Right lung (tissue), 2 donors: ENCODE measurements at regions not wholly inside any gene's neighbourhood (a gene's known extent, or its start where the extent isn't known, plus 50 kb on each side); places are given as distances from the start of the nearest gene placed in this dataset.
"Not testable (repeated sequence)": the region's sequence is repeated elsewhere in the genome, so short reads cannot be mapped to it uniquely, and the experiment has no call there.

Experiments used
- DNase-seq, 2 donors: peaks; one replicate each; pipeline ENCODE4 v3.0.0-alpha.2; 2013

- peak in 1 of 2 donors; percentile 1 for DNase-seq
These were observed 370.8 kb downstream of the RWDD3 start for GRCh38 chr1:95604771-95605170.

DNA sequence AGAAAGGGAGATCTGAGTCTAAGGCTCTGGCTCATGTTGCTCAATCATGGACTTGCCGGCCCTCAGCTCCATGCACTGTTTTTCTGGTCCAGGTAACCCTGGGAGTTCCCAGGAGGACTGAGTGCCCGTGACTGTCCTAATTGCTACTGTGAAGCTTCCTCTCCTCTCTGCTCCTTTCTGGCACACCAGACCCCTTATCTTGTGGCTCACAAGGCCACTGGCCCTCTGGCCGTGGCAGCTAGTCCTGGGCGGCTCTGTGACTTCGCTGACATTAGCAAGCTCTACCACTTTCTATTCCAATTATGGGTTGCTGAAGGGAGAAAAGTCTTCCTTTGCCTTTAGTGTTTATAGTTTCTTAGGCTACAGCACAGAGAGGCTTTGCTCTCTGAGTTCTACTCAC is 380.2 kb downstream of the RWDD3 start:
- DNase-seq, result no peak

DNA sequence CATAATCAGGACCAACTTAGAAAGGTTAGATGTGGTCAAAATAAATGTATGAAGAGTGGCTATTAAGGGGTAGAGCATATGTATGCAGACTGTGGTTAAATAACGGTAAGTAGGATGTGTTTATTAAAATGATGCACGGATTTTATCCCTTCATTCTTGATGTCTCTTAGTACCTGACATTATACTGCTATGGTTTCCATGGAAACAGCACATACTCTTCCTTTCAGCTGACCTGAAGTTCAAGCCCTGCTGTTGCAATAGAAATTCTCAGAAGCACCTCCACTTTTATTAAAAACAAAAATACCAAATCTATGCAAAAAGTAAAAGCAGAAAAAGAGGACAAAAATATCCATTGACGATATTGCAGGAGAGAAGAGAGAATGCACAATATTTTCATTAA is 381.4 kb downstream of the RWDD3 start:
- DNase-seq, result no peak

DNA sequence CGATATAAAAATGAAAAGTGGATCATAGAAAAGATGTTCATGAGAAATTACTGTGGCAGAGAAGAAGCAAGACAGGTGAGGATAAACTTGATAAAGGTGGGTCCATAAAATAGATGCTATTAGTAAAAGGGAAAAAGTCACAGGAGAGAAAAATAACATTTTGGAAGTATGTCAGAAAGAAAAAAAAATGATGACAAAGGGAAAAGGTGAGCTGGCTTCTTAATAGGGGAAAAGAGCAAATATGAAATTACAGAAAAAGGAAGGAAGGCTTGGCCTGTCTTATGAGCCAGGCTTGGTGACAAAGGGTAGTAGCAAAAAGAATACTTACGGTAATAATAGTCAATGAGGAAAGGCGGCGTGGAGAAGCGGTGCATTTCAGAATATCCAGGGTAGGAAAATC is 386.1 kb downstream of the RWDD3 start:
- no peak for DNase-seq

DNA sequence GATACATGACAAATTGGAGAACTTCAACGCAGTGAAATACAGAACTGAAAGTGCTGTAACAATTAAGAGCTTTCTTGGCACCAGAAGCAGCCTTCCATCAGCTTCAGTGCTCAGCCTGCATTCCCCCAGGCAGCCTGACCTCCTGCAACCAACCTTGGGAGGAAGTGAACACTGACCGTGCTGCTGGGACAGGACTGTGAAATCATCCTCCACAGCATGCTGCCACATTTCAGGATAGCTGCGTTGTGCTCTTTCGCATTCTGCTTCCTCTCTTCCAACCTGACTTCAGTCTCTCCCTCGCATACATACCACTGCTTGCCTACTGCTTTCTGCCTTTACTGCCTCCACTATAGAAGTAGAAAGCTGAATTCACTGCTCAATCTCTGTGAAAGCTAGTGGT is 388.6 kb downstream of the RWDD3 start:
- no peak for DNase-seq

DNA sequence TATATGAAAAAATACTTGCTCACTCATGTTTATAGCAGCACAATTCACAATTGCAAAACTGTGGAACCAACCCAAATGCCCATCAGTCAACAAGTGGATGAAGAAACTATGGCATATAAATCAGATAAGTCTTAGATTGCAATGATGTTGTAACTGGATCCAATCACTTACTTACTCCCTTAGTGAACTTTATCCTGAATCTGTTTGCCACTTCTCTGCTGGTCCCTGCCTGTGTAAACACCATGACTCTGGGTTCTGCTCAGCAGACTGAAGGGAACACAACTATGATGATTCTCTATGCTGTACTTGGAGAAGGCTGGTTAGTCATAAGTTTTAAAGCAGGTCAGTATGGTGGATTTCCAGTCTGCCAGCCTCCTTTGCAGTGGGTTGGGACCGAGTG is 391.2 kb downstream of the RWDD3 start:
- DNase-seq, result no peak

DNA sequence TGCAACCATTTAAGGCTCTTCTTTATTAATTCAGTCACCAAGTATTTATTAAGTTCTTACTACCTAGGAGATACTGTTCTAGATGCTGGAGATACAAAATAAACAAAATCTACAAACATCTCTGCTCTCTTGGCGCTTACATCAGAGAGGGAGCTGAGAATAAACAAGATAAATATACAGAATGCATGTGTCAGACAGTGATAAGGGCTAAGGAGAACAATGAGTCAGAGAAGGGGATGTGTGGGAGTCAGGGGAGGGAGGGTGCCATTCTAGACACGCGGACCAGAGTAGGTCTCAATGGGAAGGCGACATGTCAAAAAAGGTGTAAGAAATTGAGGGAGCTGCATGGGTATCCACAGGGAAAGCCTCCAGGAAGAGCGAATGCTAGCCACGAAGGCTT is 393.2 kb downstream of the RWDD3 start:
- DNase-seq, result no peak

GRCh38 chr1:95631695-95632094 is 397.7 kb downstream of the RWDD3 start:
- DNase-seq, result no peak

- DNase-seq, result no peak
These were observed 401.8 kb downstream of the RWDD3 start for GRCh38 chr1:95635811-95636210.

DNA sequence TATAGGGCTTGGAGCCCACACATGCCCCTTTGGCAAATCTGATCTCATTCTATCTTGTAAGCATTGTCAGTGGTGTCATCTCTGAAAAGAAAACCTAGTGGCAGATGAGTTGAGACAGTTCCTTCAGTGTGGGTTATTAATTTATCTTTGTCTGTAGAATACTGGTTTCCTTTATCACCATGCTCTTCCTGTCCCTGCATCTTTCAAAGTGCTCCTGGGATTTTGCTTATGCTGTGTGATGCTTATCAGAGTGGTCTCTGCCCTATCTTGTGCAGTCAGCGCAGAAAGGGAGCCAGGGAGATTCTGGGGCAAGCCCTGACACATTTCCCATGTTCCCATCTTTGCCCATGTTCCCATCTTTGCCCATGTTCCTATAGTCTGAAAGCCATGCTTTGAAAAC is 402.9 kb downstream of the RWDD3 start:
- DNase-seq, result no peak

- DNase-seq, result peak; percentile 22 to 32
These were observed 406.7 kb downstream of the RWDD3 start for GRCh38 chr1:95640746-95641145.

- no peak for DNase-seq
These were observed 407.4 kb downstream of the RWDD3 start for GRCh38 chr1:95641386-95641785.

DNA sequence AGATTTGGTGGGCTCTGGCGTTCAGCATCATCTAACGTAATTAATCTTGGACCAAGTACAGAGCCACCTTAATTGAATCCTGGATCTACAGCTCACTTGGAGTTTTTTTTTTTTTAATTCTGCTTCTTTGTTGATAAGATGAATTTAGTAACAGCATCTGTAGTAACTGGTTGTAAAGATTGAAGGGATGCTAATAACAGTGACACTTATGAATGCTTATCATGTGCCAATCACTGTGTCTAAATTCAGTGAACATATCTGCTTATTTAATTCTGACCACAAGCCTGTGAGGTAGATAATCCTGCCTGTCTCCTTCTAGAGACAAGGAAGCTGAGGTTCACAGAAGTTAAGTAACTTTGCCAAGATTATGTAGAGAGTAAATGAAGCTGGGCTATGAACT is 408.0 kb downstream of the RWDD3 start:
- no peak for DNase-seq

GRCh38 chr1:95643071-95643470 is 409.1 kb downstream of the RWDD3 start:
- no peak for DNase-seq

DNA sequence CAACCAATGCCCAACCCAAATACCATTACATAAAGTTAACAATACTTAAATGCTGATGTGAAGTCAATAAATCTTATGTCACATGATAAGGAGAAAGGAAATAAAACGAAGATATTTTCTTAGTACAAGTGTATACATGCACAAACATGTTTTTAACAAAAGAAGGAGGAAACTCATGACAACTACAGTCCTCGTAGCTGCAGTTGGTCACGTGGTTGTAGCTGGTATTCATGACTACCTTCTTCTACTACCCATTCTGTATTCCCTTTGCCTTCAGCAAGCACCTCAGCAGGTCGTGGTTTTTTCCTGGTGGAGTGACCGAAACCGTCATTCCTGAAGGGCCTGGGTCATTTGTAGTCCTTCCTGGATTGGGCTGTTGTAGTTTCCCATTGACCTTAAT is 411.1 kb downstream of the RWDD3 start:
- not testable (repeated sequence) for DNase-seq

DNA sequence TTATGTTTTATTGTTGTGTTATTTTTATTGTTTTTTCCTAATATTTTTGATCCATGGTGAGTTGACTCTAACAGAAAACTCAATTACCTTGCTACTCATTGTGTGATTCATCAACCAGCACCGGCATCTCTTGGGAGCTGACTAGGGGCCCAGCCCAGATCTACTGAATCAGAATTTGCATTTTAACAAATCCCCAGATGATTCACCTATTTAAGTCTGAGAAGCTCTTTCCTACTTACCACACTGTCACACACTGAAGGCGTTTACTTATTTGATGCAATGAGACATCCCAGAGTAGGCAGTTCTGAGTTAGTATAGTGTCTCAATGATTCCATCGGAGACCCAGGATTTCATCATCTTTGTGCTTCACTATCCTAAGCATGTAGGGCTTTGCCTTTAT is 416.6 kb downstream of the RWDD3 start:
- DNase-seq, result no peak

- DNase-seq, result no peak
These were observed 418.5 kb downstream of the RWDD3 start for GRCh38 chr1:95652423-95652965.

- DNase-seq, result no peak
These were observed 419.6 kb downstream of the RWDD3 start for GRCh38 chr1:95653618-95654017.

GRCh38 chr1:95655321-95656020 is 421.5 kb downstream of the RWDD3 start:
- no peak for DNase-seq

GRCh38 chr1:95657248-95657647 is 423.2 kb downstream of the RWDD3 start:
- DNase-seq, result no peak

DNA sequence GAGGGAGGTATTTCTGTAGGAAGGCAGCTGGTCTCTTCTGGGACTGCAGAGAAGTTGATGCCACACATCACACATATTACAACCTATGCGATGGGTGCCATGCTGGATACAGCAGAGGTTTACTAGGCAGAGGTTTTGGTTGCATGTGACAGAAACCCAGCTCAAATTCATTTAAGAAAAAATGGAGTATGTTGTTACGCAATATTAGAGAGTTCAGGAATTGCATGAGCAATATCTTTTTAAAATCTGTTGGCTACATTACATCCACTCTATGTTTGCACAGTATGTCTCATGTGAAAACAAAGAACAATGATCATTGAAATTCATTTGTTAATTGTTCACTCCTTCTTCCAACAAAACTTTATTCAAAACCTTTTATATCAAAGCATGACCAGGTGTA is 425.2 kb downstream of the RWDD3 start:
- DNase-seq, result no peak

- DNase-seq, result no peak
These were observed 425.6 kb downstream of the RWDD3 start for GRCh38 chr1:95659588-95659987.

GRCh38 chr1:95660736-95661135 is 426.7 kb downstream of the RWDD3 start:
- no peak for DNase-seq

DNA sequence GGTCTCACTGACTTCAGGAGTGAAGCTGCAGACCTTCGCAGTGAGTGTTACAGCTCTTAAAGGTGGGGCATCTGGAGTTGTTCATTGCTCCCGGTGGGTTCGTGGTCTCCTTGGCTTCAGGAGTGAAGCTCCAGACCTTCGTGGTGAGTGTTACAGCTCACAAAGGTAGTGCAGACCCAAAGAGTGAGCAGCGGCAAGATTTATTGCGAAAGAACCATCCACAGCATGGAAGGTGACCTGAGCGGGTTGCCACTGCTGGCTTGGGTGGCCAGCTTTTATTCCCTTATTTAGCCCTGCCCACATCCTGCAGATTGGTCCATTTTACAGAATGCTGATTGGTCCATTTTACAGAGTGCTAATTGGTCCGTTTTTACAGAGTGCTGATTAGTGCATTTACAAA is 429.5 kb downstream of the RWDD3 start:
- not testable (repeated sequence) for DNase-seq
